ENCODE measurements at regions not wholly inside any gene's neighbourhood (a gene's known extent, or its start where the extent isn't known, plus 50 kb on each side); places are given as distances from the start of the nearest gene placed in this dataset.

DNA sequence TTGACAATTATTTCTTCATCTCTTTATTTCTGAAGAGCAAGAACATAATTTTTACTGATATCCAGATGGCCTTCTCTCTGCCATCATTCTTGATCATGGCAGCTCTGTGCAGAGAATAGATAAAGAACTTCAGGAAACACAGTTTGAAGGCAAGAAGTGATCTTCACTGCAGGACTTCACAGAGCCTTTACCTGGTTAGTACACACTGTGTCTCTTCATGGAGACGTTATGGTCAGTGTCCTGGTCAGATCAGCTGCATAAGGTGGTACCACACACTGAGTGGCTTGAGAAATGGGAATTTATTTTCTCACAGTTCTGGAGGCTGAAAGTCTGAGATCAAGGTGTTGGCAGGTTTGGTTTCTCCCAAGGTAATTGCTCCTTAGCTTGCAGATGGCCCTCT lies 129.5 kb downstream of the UTP18 start:
- 0% methylated on average over 1 of the region's 1 CpG for WGBS (ENCODE audit: insufficient coverage, low coverage, missing lambda C conversion rate)
- H3K79me2 ChIP-seq (ENCODE audit: control insufficient read depth, insufficient read depth, low read length) = no peaks in the 10 kb centered on the region
- peaks cover 11 to 26% of the 10 kb centered on the region in 2 experiments for H3K27me3 ChIP-seq (ENCODE audit: control insufficient read depth in 2 of 2, insufficient read depth in 2 of 2, low read length in 2 of 2)
- ATAC-seq (no peak), FAIRE-seq (no peak), DNase-seq (ENCODE audit: extremely low read depth in 1 of 4, low spot score in 3 of 4) (no peak)
- H3K9me3 ChIP-seq (replicated peaks; ENCODE audit: control insufficient read depth, insufficient read depth, low read depth, low read length) = no peaks in the 10 kb centered on the region
- H3K4me2 ChIP-seq (ENCODE audit: insufficient read depth, low read length) = no peak overlapping the region
- in situ Hi-C loops (cut with MboI) = no loop called here
- BruUV-seq (replicated peaks) = no TSS peak
- H3K9me1 ChIP-seq (ENCODE audit: control insufficient read depth, insufficient read depth, low read length) = no peaks in the 10 kb centered on the region
- ChIA-PET CTCF (ENCODE audit: low intra/inter-chr PET ratio) (no interaction called here), POLR2A (interaction anchor here (0.6 kb wide), 1 partner anchor 178 kb away, joined by 3 read pairs; no protein-coding TSS in a partner anchor)
- no peak overlapping the region for H3K4me3 ChIP-seq
- H3K36me3 ChIP-seq (ENCODE audit: control insufficient read depth, insufficient read depth, low read length) = no peaks in the 10 kb centered on the region
- no peak overlapping the region for H2AFZ ChIP-seq (ENCODE audit: low read depth, low read length)
- no peak overlapping the region for H3K27ac ChIP-seq (ENCODE audit: extremely low read depth, low read depth, low read length)
- intact Hi-C loops (cut with micrococcal nuclease) = no loop called here
- no peaks in the 10 kb centered on the region; a peak in 1 of 5 replicates for H3K4me1 ChIP-seq (replicated peaks in 1 of 2; ENCODE audit: control insufficient read depth in 2 of 2, insufficient read depth in 2 of 2, low read length in 2 of 2)
- TF ChIP-seq ZNF239 (CRISPR knock-in tag; IDR thresholded peaks at IDR 0.05) (peak; percentile 98), NCOA1 (IDR thresholded peaks at IDR 0.05; ENCODE audit: low read depth) (no peak), ZFX (CRISPR knock-in tag; IDR thresholded peaks at IDR 0.05) (no peak)
- TF ChIP-seq, protein P1, sequence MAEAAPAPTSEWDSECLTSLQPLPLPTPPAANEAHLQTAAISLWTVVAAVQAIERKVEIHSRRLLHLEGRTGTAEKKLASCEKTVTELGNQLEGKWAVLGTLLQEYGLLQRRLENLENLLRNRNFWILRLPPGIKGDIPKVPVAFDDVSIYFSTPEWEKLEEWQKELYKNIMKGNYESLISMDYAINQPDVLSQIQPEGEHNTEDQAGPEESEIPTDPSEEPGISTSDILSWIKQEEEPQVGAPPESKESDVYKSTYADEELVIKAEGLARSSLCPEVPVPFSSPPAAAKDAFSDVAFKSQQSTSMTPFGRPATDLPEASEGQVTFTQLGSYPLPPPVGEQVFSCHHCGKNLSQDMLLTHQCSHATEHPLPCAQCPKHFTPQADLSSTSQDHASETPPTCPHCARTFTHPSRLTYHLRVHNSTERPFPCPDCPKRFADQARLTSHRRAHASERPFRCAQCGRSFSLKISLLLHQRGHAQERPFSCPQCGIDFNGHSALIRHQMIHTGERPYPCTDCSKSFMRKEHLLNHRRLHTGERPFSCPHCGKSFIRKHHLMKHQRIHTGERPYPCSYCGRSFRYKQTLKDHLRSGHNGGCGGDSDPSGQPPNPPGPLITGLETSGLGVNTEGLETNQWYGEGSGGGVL (CRISPR knock-in tag; IDR thresholded peaks at IDR 0.05) = no peak
- H4K20me1 ChIP-seq (replicated peaks; ENCODE audit: control insufficient read depth, insufficient read depth, low read length) = no peaks in the 10 kb centered on the region
- no peak overlapping the region for H3K9ac ChIP-seq (ENCODE audit: insufficient read depth in 1 of 2, low read depth in 2 of 2, low read length in 2 of 2)
